ENCODE measurements at regions not wholly inside any gene's neighbourhood (a gene's known extent, or its start where the extent isn't known, plus 50 kb on each side); places are given as distances from the start of the nearest gene placed in this dataset.

DNA sequence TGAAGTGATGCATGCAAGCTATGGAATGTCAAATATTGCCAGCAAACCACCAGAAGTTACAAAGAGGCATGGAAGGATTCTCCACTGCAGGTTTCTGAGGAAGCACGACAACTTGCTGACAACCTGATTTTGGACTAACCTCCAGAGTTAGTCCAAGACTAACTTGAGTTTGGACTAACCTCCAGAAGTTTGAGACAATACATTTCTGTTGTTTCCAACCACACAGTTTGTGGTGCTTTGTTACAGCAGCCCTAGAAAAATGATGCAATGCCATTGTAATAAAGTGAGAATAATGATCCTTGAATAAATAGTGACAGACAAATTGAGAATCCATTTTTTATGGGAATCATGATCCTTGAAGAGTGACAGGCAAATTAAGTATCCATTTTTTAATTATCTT lies 169.9 kb upstream of the HDDC2 start:
- TF ChIP-seq, protein P1, sequence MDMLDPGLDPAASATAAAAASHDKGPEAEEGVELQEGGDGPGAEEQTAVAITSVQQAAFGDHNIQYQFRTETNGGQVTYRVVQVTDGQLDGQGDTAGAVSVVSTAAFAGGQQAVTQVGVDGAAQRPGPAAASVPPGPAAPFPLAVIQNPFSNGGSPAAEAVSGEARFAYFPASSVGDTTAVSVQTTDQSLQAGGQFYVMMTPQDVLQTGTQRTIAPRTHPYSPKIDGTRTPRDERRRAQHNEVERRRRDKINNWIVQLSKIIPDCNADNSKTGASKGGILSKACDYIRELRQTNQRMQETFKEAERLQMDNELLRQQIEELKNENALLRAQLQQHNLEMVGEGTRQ (IDR thresholded peaks at IDR 0.05; ENCODE audit: borderline replicate concordance, low read depth, low read length) = no peak
- WGBS (ENCODE audit: low lambda C conversion rate) = 0% methylated on average over 1 of the region's 1 CpG
- H3K36me3 ChIP-seq (replicated peaks in 1 of 2; ENCODE audit: control insufficient read depth in 1 of 2, insufficient read depth in 2 of 2, low read length in 1 of 2) = no peaks in the 10 kb centered on the region
- no peak overlapping the region for H3K9ac ChIP-seq
- no peak for DNase-seq
- no peak overlapping the region for H2AFZ ChIP-seq (ENCODE audit: low read depth)
- no peak overlapping the region for H3K4me3 ChIP-seq (ENCODE audit: low read depth in 2 of 2, low read length in 1 of 2)
- no peaks in the 10 kb centered on the region for H3K9me3 ChIP-seq
- H3K79me2 ChIP-seq (ENCODE audit: insufficient read depth) = no peaks in the 10 kb centered on the region
- no peaks in the 10 kb centered on the region for H3K9me2 ChIP-seq
- H3F3A ChIP-seq (replicated peaks; ENCODE audit: insufficient read depth) = no peaks in the 10 kb centered on the region
- CTCF ChIA-PET = no interaction called here
- POLR2A ChIA-PET = no interaction called here
- no peak overlapping the region for H3K4me2 ChIP-seq
- H4K20me1 ChIP-seq (ENCODE audit: insufficient read depth) = no peaks in the 10 kb centered on the region
- H3K27ac ChIP-seq (ENCODE audit: low read depth in 2 of 2, low read length in 1 of 2) = no peak overlapping the region
- no peaks in the 10 kb centered on the region for H3K4me1 ChIP-seq (ENCODE audit: control insufficient read depth in 1 of 2, insufficient read depth in 2 of 2, low read depth in 1 of 2, low read length in 1 of 2)
- H3K27me3 ChIP-seq (ENCODE audit: insufficient read depth) = no peaks in the 10 kb centered on the region; the same call in 1 of the 2 replicates

DNA sequence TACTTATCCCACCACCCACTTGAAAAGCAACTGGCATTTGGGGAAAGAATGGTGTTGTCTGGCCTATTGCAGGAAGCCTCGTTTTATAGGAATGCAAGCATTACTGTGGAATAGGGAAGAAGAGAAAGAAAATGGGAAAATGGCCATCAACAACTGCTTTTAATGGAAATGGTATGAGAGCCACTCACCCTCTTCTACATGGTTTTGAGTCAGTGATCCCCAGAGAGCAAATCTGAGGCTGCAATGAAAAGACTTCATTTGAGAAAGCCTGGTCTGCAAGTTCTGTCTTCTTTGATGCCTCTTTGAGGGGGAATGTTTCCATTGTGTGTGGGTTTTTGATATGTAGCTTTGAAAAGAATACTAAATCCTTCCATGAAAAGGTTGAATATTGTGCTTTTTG lies 172.3 kb upstream of the HDDC2 start:
- 0% methylated on average over 1 of the region's 1 CpG for WGBS (ENCODE audit: low lambda C conversion rate)
- POLR2A ChIA-PET = no interaction called here
- no peak for DNase-seq

More for the DNA sequence above, 172.3 kb upstream of the HDDC2 start:
- Histone ChIP-seq H3K9ac (no peak overlapping the region), H3K4me1 (ENCODE audit: control insufficient read depth in 1 of 2, insufficient read depth in 2 of 2, low read depth in 1 of 2, low read length in 1 of 2) (no peaks in the 10 kb centered on the region), H2AFZ (ENCODE audit: low read depth) (no peak overlapping the region), H3K79me2 (ENCODE audit: insufficient read depth) (no peaks in the 10 kb centered on the region), H4K20me1 (ENCODE audit: insufficient read depth) (no peaks in the 10 kb centered on the region), H3K27me3 (ENCODE audit: insufficient read depth) (no peaks in the 10 kb centered on the region; the same call in 1 of the 2 replicates), H3K4me2 (no peak overlapping the region), H3K36me3 (replicated peaks in 1 of 2; ENCODE audit: control insufficient read depth in 1 of 2, insufficient read depth in 2 of 2, low read length in 1 of 2) (no peaks in the 10 kb centered on the region), H3F3A (replicated peaks; ENCODE audit: insufficient read depth) (no peaks in the 10 kb centered on the region), H3K4me3 (ENCODE audit: low read depth in 2 of 2, low read length in 1 of 2) (no peak overlapping the region), H3K9me3 (no peaks in the 10 kb centered on the region), H3K9me2 (no peaks in the 10 kb centered on the region), H3K27ac (ENCODE audit: low read depth in 2 of 2, low read length in 1 of 2) (no peak overlapping the region)
- CTCF ChIA-PET = no interaction called here
- TF ChIP-seq TCF12 (IDR thresholded peaks at IDR 0.05) (no peak), ELF1 (IDR thresholded peaks at IDR 0.05) (no peak), JUND (IDR thresholded peaks at IDR 0.05) (no peak), NFIC (IDR thresholded peaks at IDR 0.05; ENCODE audit: borderline replicate concordance) (no peak), FOXJ3 (CRISPR knock-in tag; IDR thresholded peaks at IDR 0.05) (no peak), MEF2A (IDR thresholded peaks at IDR 0.05; ENCODE audit: borderline replicate concordance, low read depth) (no peak), FOXM1 (IDR thresholded peaks at IDR 0.05; ENCODE audit: low read depth) (no peak), RFX5 (IDR thresholded peaks at IDR 0.05; ENCODE audit: low read length) (no peak), RAD21 (IDR thresholded peaks at IDR 0.05; ENCODE audit: low read length) (no peak), NRF1 (IDR thresholded peaks at IDR 0.05; ENCODE audit: low read depth, low read length) (no peak), EP300 (IDR thresholded peaks at IDR 0.05; ENCODE audit: borderline replicate concordance in 1 of 2, low read depth in 1 of 2, low read length in 1 of 2) (no peak), SIN3A (IDR thresholded peaks at IDR 0.05; ENCODE audit: borderline replicate concordance, low read depth, low read length) (no peak), MXI1 (IDR thresholded peaks at IDR 0.05; ENCODE audit: low read depth, low read length) (no peak), FOSL2 (IDR thresholded peaks at IDR 0.05; ENCODE audit: borderline replicate concordance, low read depth) (no peak)
- TF ChIP-seq, protein P2, sequence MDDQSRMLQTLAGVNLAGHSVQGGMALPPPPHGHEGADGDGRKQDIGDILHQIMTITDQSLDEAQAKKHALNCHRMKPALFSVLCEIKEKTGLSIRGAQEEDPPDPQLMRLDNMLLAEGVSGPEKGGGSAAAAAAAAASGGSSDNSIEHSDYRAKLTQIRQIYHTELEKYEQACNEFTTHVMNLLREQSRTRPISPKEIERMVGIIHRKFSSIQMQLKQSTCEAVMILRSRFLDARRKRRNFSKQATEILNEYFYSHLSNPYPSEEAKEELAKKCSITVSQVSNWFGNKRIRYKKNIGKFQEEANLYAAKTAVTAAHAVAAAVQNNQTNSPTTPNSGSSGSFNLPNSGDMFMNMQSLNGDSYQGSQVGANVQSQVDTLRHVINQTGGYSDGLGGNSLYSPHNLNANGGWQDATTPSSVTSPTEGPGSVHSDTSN (IDR thresholded peaks at IDR 0.05) = no peak
- TF ChIP-seq, protein P3, sequence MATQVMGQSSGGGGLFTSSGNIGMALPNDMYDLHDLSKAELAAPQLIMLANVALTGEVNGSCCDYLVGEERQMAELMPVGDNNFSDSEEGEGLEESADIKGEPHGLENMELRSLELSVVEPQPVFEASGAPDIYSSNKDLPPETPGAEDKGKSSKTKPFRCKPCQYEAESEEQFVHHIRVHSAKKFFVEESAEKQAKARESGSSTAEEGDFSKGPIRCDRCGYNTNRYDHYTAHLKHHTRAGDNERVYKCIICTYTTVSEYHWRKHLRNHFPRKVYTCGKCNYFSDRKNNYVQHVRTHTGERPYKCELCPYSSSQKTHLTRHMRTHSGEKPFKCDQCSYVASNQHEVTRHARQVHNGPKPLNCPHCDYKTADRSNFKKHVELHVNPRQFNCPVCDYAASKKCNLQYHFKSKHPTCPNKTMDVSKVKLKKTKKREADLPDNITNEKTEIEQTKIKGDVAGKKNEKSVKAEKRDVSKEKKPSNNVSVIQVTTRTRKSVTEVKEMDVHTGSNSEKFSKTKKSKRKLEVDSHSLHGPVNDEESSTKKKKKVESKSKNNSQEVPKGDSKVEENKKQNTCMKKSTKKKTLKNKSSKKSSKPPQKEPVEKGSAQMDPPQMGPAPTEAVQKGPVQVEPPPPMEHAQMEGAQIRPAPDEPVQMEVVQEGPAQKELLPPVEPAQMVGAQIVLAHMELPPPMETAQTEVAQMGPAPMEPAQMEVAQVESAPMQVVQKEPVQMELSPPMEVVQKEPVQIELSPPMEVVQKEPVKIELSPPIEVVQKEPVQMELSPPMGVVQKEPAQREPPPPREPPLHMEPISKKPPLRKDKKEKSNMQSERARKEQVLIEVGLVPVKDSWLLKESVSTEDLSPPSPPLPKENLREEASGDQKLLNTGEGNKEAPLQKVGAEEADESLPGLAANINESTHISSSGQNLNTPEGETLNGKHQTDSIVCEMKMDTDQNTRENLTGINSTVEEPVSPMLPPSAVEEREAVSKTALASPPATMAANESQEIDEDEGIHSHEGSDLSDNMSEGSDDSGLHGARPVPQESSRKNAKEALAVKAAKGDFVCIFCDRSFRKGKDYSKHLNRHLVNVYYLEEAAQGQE (IDR thresholded peaks at IDR 0.05; ENCODE audit: low read depth, low read length) = no peak
- TF ChIP-seq, protein P4, sequence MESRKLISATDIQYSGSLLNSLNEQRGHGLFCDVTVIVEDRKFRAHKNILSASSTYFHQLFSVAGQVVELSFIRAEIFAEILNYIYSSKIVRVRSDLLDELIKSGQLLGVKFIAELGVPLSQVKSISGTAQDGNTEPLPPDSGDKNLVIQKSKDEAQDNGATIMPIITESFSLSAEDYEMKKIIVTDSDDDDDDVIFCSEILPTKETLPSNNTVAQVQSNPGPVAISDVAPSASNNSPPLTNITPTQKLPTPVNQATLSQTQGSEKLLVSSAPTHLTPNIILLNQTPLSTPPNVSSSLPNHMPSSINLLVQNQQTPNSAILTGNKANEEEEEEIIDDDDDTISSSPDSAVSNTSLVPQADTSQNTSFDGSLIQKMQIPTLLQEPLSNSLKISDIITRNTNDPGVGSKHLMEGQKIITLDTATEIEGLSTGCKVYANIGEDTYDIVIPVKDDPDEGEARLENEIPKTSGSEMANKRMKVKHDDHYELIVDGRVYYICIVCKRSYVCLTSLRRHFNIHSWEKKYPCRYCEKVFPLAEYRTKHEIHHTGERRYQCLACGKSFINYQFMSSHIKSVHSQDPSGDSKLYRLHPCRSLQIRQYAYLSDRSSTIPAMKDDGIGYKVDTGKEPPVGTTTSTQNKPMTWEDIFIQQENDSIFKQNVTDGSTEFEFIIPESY (IDR thresholded peaks at IDR 0.05; ENCODE audit: borderline replicate concordance, low read depth) = no peak
